ENCODE measurements at regions not wholly inside any gene's neighbourhood (a gene's known extent, or its start where the extent isn't known, plus 50 kb on each side); places are given as distances from the start of the nearest gene placed in this dataset.
"Not testable (repeated sequence)": the region's sequence is repeated elsewhere in the genome, so short reads cannot be mapped to it uniquely, and the experiment has no call there.

GRCh38 chr6:120774275-120774674 lies 560.0 kb downstream of the TBC1D32 start:
- Histone ChIP-seq H3K27me3 (no peaks in the 10 kb centered on the region), H3K4me3 (no peak overlapping the region), H3K27ac (no peak overlapping the region), H3K36me3 (no peaks in the 10 kb centered on the region), H3K4me1 (no peaks in the 10 kb centered on the region), H3K9me3 (no peaks in the 10 kb centered on the region)
- no peak for DNase-seq
- TF ChIP-seq CTCF (IDR thresholded peaks at IDR 0.05): no peak
- intact Hi-C loops (cut with DNase I; ENCODE audit: low total_unique reads): no loop called here

GRCh38 chr6:120771019-120771418 lies 563.3 kb downstream of the TBC1D32 start:
- no peaks in the 10 kb centered on the region for H3K36me3 ChIP-seq
- DNase-seq: no peak
- intact Hi-C loops (cut with DNase I; ENCODE audit: low total_unique reads): no loop called here
- H3K4me1 ChIP-seq: no peaks in the 10 kb centered on the region
- no peaks in the 10 kb centered on the region for H3K9me3 ChIP-seq
- H3K4me3 ChIP-seq: no peak overlapping the region
- TF ChIP-seq CTCF (IDR thresholded peaks at IDR 0.05): no peak
- H3K27ac ChIP-seq: no peak overlapping the region
- no peaks in the 10 kb centered on the region for H3K27me3 ChIP-seq

- TF ChIP-seq CTCF (IDR thresholded peaks at IDR 0.05): no peak
- no peaks in the 10 kb centered on the region for H3K27me3 ChIP-seq
- H3K27ac ChIP-seq: no peak overlapping the region
- no peaks in the 10 kb centered on the region for H3K4me1 ChIP-seq
- H3K36me3 ChIP-seq: no peaks in the 10 kb centered on the region
- H3K4me3 ChIP-seq: no peak overlapping the region
- intact Hi-C loops (cut with DNase I; ENCODE audit: low total_unique reads): no loop called here
- no peaks in the 10 kb centered on the region for H3K9me3 ChIP-seq
- DNase-seq: no peak
Measured at GRCh38 chr6:120764312-120764711, 570.0 kb downstream of the TBC1D32 start.

- no peak for DNase-seq
- Histone ChIP-seq H3K9me3 (no peaks in the 10 kb centered on the region), H3K27ac (no peak overlapping the region), H3K4me1 (no peaks in the 10 kb centered on the region), H3K27me3 (no peaks in the 10 kb centered on the region), H3K36me3 (no peaks in the 10 kb centered on the region), H3K4me3 (no peak overlapping the region)
- no peak for TF ChIP-seq CTCF (IDR thresholded peaks at IDR 0.05)
- intact Hi-C loops (cut with DNase I; ENCODE audit: low total_unique reads): no loop called here
Measured at GRCh38 chr6:120759570-120759969, 574.7 kb downstream of the TBC1D32 start.

- H3K36me3 ChIP-seq; H3K27ac ChIP-seq; H3K27me3 ChIP-seq; H3K4me3 ChIP-seq; H3K9me3 ChIP-seq; DNase-seq; intact Hi-C loops (cut with DNase I; ENCODE audit: low total_unique reads); H3K4me1 ChIP-seq: not testable (repeated sequence)
Measured at GRCh38 chr6:120748574-120748973, 585.7 kb downstream of the TBC1D32 start.

GRCh38 chr6:120736740-120737139 lies 597.5 kb downstream of the TBC1D32 start:
- no peak for DNase-seq
- Histone ChIP-seq H3K27ac (no peak overlapping the region), H3K4me1 (no peaks in the 10 kb centered on the region), H3K27me3 (no peaks in the 10 kb centered on the region), H3K4me3 (no peak overlapping the region), H3K36me3 (no peaks in the 10 kb centered on the region), H3K9me3 (peaks cover 0 to 3% (median 0%) of the 10 kb centered on the region in 3 donors)
- no peak for TF ChIP-seq CTCF (IDR thresholded peaks at IDR 0.05)
- intact Hi-C loops (cut with DNase I; ENCODE audit: low total_unique reads): no loop called here

All from tibial artery (tissue), 4 donors.